T-helper 1 cell treated with Interleukin-12 subunit alpha and Interleukin-12 subunit beta and Interleukin-4 antibody, amounts not matched to agents 30 μg/mL and 1 μg/mL, for 36 hours (primary cell): ENCODE measurements at regions not wholly inside any gene's neighbourhood (a gene's known extent, or its start where the extent isn't known, plus 50 kb on each side); places are given as distances from the start of the nearest gene placed in this dataset.

Experiments
- H3K27ac Mint-ChIP-seq: one replicate; pipeline ENCODE4 v1.8.0; 2021; ENCODE audit warnings: mild to moderate bottlenecking, mixed read lengths
- H3K27me3 Mint-ChIP-seq: one replicate; pipeline ENCODE4 v1.8.0; 2021; ENCODE audit warnings: low read depth, mixed read lengths
- H3K36me3 Mint-ChIP-seq: one replicate; pipeline ENCODE4 v1.8.0; 2021; ENCODE audit warnings: low read depth, mixed read lengths
- H3K4me1 Mint-ChIP-seq: one replicate; pipeline ENCODE4 v1.8.0; 2021; ENCODE audit warnings: low read depth, mixed read lengths
- H3K4me3 Mint-ChIP-seq: one replicate; pipeline ENCODE4 v1.8.0; 2021; ENCODE audit warnings: mild to moderate bottlenecking, moderate library complexity, mixed read lengths
- H3K9me3 Mint-ChIP-seq: one replicate; pipeline ENCODE4 v1.8.0; 2021; ENCODE audit warnings: mixed read lengths

DNA sequence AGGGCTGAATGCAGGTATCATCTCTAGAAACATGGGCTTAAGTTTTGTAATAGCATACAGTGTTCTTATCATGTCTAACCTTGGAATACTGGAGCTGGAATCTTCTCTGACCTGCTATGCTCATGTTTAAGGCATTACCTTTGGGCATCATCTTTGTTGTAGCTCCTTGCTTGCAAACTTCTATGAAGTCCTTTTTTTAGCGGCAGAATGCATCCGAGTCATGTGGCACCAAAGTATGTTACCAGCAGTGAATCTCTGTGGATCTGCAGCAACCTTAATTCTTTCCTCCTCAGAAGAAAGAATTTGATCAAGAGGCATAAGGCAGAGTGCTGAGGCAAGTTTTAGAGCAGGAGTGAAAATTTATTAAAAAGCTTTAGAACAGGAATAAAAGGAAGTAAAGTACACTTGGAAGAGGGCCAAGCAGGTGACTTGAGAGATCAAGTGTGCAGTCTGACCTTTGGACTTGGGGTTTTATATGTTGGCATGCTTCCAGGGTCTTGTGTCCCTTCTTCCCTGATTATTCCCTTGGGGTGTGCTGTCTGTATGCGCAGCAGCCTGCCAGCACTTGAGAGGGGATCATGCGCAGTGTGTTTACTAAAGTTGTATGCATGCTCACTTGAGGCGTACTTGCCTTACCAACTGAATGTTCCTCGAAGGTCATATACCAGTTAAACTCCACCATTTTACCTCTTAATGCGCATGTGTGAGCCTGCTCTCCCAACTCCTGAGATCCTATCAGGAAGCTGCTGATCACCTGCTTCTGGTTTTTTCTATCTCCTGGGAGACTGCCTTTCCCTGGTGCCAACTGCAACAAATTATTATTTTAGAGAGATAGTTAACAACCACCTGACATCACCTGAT is 115.5 kb downstream of the LACC1 start:
- H3K9me3 Mint-ChIP-seq, result peaks cover 5% of the 10 kb centered on the region
- H3K4me1 Mint-ChIP-seq, result no peaks in the 10 kb centered on the region
- H3K4me3 Mint-ChIP-seq, result no peak overlapping the region
- peaks cover 12% of the 10 kb centered on the region for H3K27me3 Mint-ChIP-seq
- H3K36me3 Mint-ChIP-seq, result no peaks in the 10 kb centered on the region
- H3K27ac Mint-ChIP-seq, result no peak overlapping the region

DNA sequence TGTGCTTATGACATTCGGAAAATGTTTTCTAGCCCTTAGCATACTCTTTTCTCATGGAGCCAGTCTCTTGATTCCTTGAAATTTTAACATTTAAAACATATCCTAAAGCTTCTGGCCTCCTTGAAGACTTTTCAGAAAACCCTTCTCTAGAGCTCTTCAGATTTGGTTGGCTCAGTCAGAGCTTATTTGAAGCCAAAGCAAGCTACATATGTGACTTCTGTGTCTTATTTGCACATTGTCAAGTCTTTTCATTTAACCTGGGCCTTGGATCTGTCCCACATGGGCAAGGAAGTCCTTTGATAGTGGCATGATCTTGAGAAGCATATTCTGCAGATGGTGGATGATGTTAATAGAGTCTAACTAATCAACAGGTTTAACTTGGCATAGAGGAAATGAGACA is 116.5 kb downstream of the LACC1 start:
- Mint-ChIP-seq H3K9me3 (peaks cover 5% of the 10 kb centered on the region), H3K27ac (no peak overlapping the region), H3K36me3 (no peaks in the 10 kb centered on the region), H3K4me3 (no peak overlapping the region), H3K27me3 (peaks cover 12% of the 10 kb centered on the region), H3K4me1 (no peaks in the 10 kb centered on the region)

DNA sequence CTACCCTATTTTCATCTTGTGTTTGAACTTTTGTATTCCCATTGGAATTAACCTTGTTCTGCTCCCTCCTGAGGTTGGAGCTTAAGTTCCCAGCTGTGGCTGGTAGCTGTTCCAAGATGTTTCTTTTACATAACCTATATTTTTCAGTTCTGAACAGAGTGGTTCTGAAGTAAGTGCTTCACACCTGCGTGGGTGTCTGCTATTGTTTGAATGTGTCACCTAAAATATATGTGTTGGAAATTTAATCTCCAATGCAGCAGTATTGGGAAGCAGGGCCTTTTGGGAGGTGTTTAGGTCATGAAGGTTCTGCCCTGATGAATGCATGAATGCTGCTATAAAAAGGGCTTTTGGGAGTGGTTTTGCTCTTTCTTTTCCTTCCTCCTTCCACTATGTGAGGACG is 123.8 kb downstream of the LACC1 start:
- Mint-ChIP-seq H3K9me3 (no peaks in the 10 kb centered on the region), H3K27ac (no peak overlapping the region), H3K27me3 (no peaks in the 10 kb centered on the region), H3K36me3 (no peaks in the 10 kb centered on the region), H3K4me1 (no peaks in the 10 kb centered on the region), H3K4me3 (no peak overlapping the region)

DNA sequence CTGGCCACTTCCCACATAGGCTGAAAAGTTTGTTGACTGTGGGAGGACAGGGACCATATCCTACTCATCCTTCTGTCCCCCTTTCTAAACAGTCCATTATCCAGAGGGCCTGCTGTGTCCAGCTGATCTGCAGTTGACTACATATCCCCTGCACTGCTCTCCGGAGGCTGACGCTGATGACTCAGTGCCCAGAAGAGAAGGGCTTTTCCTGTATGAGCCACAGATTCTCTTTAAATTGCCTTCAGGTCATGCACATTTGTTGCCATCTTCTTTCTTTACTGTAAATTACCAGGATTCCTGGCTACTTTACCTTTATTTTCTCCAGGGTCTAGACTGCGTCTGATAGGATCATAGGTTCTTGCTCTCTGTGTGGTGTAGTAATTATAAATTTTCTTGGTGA is 125.2 kb downstream of the LACC1 start:
- H3K27me3 Mint-ChIP-seq, result no peaks in the 10 kb centered on the region
- H3K36me3 Mint-ChIP-seq, result no peaks in the 10 kb centered on the region
- H3K9me3 Mint-ChIP-seq, result no peaks in the 10 kb centered on the region
- H3K4me1 Mint-ChIP-seq, result no peaks in the 10 kb centered on the region
- H3K27ac Mint-ChIP-seq, result no peak overlapping the region
- H3K4me3 Mint-ChIP-seq, result no peak overlapping the region

DNA sequence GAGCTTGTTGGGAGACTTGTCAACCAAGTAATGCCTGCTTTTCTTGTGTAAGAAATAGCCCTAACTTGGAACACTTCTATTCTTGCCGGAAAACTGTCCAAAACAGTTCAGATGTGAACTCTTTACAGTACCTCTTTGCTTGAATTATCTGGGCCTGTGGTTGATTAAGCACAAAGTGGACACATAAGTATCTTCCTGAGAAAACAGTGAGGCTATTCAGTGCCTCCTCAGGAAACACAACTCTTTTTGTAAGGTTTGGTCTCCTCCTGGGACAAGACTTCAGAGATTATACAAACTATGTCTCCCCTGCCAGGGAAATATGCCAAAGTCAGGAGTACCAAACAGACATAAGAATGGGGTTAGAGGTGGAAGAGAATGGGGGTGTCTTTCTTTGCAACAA is 127.7 kb downstream of the LACC1 start:
- Mint-ChIP-seq H3K4me1 (no peaks in the 10 kb centered on the region), H3K4me3 (no peak overlapping the region), H3K27ac (no peak overlapping the region), H3K9me3 (no peaks in the 10 kb centered on the region), H3K36me3 (no peaks in the 10 kb centered on the region), H3K27me3 (no peaks in the 10 kb centered on the region)

DNA sequence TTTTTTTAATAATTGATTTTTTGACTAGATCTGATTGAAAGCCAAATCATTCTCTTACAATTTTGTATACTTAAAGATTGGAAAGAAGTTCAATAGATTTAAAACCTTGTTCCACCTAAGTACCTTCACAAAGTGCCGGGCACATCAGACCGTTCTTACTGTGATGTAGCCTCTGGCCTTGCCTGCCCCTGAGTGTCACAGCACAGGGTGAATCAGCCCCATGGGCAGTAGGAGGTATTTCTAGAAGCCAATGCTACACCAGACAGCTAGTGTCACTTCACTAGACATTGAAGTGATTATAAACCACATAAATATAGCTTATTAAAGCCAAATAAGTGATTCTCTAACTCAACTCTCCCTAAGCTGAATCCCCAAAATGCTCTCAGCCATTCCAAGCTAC is 131.3 kb downstream of the LACC1 start:
- no peaks in the 10 kb centered on the region for H3K4me1 Mint-ChIP-seq
- no peak overlapping the region for H3K4me3 Mint-ChIP-seq
- H3K27me3 Mint-ChIP-seq, result no peaks in the 10 kb centered on the region
- no peaks in the 10 kb centered on the region for H3K36me3 Mint-ChIP-seq
- no peaks in the 10 kb centered on the region for H3K9me3 Mint-ChIP-seq
- H3K27ac Mint-ChIP-seq, result no peak overlapping the region

DNA sequence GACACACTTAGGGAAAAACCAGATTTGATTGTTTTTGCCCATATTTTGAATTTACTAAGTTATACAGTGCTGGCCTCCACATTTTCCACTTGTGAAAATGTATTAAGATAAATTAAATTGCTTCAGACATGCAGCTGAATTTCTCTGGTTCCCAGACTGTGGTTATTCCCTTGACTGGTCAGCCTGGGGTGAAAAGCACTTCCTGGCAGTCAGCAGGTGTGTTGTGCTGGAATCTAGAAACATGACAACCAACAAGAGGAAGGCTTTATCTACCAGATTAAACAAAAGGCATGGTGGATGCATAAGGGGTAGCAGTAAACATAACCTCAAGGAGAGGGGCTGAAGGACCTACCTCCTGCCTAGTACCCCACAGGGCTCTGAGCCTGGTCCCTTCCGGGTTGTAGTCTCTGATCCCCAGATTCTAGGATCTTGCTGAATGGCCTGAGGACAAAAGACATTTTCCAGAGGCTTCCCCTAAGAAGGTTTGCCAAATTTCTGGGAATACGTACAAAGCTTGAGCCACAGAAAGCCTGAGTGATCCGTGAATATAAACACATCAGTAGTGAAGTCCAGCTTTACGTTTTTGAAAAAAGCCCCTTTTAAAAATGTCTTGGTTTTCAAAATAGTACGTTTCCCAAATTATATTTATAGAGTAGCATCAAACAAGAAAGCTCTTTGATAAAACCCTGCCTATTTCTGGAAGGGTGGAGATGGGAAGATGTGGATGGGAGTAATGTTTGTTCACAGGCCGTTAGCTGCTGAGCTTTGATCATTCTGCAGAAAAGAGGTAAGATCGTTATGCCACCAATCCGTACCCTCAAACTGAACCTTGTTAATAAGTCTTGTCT is 133.4 kb downstream of the LACC1 start:
- no peaks in the 10 kb centered on the region for H3K36me3 Mint-ChIP-seq
- no peak overlapping the region for H3K4me3 Mint-ChIP-seq
- no peaks in the 10 kb centered on the region for H3K27me3 Mint-ChIP-seq
- no peaks in the 10 kb centered on the region for H3K9me3 Mint-ChIP-seq
- no peak overlapping the region for H3K27ac Mint-ChIP-seq
- H3K4me1 Mint-ChIP-seq, result peaks cover 7% of the 10 kb centered on the region

DNA sequence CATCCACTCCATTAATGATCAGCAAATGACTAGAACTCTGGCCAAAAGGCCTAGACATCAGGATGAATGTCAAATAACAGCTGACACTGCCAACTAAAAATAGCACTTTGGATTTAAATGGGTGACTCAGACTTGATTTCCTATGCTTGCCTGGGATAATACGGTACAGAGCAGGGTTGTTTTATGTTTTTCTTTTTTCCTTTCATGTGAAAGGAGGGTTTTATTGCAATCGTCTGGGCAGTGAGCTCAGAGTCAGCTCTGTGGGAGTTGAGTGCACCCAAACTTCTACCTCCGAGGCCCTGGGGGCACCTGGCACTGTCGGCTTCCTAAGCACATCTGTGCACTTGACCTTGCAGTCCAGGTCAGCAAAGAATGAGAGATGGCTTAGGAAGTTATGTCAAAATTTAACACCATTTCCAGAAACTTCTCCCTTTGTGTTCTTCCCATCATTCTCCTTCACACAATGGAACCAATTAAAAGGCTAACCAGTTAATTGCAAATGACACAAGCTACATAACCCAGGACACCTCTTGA is 134.1 kb downstream of the LACC1 start:
- peaks cover 8% of the 10 kb centered on the region for H3K4me1 Mint-ChIP-seq
- no peaks in the 10 kb centered on the region for H3K36me3 Mint-ChIP-seq
- no peak overlapping the region for H3K4me3 Mint-ChIP-seq
- H3K27ac Mint-ChIP-seq, result no peak overlapping the region
- H3K27me3 Mint-ChIP-seq, result no peaks in the 10 kb centered on the region
- H3K9me3 Mint-ChIP-seq, result no peaks in the 10 kb centered on the region

DNA sequence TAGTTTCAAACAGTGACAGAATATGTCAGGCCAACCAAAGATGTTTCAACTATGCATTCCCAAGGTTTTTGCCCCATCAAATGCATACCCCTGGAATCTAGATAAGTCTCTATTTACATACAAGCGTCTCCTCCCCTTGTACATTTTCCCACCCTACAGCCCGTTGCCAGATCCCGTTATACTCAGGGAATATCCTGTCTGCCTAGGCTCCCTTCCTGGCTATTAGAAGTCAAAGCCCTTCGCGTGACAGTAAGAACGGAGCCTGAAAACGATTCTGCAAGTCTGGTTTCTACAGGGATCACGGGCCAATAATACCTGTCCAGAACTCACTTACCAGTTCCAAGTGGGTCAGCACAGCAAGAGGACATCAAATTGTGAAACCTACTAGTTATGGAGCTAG is 134.8 kb downstream of the LACC1 start:
- Mint-ChIP-seq H3K4me3 (no peak overlapping the region), H3K27me3 (no peaks in the 10 kb centered on the region), H3K36me3 (no peaks in the 10 kb centered on the region), H3K27ac (no peak overlapping the region), H3K4me1 (peaks cover 8% of the 10 kb centered on the region), H3K9me3 (no peaks in the 10 kb centered on the region)

DNA sequence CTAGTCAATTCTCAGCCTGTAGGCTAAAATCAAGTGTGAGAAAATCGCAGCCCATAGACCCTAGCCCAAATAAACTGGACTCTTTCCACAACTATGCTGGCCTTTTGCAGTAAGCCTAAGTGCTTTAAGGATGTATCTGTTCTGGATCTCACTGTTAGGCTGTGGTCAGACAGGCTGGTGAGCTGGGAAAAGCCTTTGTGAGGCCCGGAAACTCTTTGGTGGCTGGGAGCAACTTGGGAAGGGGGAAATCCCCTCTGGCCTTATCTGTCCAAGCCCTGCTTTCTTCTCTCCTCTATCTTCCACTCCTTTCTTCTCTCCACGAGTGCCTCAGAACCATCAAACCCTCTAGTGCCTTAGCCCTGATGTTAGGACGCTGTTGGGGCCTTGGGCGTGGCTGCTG is 135.4 kb downstream of the LACC1 start:
- Mint-ChIP-seq H3K4me1 (peaks cover 8% of the 10 kb centered on the region), H3K9me3 (no peaks in the 10 kb centered on the region), H3K36me3 (no peaks in the 10 kb centered on the region), H3K27ac (no peak overlapping the region), H3K4me3 (no peak overlapping the region), H3K27me3 (no peaks in the 10 kb centered on the region)

DNA sequence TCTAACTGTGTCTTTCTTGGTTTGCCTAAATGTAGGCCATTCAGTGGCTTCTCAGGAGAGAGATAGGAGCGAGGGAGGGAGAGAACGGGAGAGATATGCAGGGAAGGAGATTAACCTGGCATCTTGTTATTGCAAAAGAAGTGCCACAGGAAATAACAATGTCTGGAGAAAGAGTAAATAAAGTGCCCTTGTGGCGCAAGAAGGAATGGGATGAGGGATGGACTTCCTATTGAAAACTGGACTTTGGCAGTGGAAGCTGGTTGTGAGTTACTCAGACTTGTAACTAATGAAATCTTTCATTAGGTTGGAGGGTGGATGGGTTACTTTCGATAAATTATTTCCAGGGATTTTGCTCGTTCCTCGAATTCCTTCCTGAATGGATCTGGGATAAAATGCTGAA is 136.1 kb downstream of the LACC1 start:
- Mint-ChIP-seq H3K4me3 (no peak overlapping the region), H3K9me3 (no peaks in the 10 kb centered on the region), H3K4me1 (peaks cover 8% of the 10 kb centered on the region), H3K36me3 (no peaks in the 10 kb centered on the region), H3K27me3 (no peaks in the 10 kb centered on the region), H3K27ac (no peak overlapping the region)

DNA sequence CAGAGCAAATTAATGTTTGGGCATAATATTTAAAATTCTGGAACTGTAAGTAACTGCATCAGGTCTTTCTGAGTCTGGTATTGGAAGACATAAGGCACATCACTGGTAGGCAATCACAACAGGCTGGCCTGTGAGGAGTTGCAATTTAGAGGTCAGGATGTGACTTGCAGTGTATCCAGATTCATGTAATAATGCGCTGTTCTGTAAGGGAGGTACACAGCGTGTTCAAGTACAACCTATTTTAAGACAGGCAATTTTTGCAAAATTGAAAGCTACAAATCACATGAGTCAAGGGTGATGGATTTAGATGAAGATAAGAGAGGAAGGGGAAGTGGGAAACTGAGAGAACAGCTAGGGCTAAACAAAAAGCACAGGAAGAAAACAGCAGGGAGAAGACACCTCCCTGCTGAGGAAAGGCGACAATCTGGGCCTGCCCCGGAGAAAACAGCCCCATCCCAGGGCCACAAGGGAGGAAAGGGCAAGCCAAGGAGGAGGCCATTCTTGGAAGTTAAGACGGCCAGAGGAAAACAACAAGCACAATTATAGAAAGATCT is 138.1 kb downstream of the LACC1 start:
- H3K9me3 Mint-ChIP-seq, result no peaks in the 10 kb centered on the region
- H3K27me3 Mint-ChIP-seq, result no peaks in the 10 kb centered on the region
- no peak overlapping the region for H3K4me3 Mint-ChIP-seq
- H3K27ac Mint-ChIP-seq, result no peak overlapping the region
- H3K36me3 Mint-ChIP-seq, result no peaks in the 10 kb centered on the region
- H3K4me1 Mint-ChIP-seq, result peaks cover 8% of the 10 kb centered on the region

DNA sequence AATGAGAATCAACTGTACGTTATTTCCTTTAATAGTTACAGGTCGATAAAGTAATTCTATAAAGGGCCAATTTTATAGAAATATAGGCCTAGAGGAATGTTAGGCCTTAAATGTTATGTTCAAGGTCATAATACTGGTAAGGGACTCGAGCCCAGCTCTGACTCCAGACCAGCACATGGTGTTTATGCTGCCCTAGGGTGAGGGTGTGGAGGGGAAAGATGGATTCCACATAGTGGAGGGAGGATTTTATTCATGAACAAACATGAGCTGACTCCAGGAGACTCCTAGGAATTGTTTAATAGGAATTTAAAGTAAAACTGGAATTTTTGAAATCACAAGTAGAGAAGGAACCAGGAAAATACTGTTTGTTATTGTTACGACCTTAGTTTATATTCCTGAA is 139.9 kb downstream of the LACC1 start:
- no peak overlapping the region for H3K4me3 Mint-ChIP-seq
- H3K27me3 Mint-ChIP-seq, result peaks cover 4% of the 10 kb centered on the region
- H3K4me1 Mint-ChIP-seq, result peaks cover 8% of the 10 kb centered on the region
- H3K9me3 Mint-ChIP-seq, result no peaks in the 10 kb centered on the region
- H3K27ac Mint-ChIP-seq, result no peak overlapping the region
- H3K36me3 Mint-ChIP-seq, result no peaks in the 10 kb centered on the region

DNA sequence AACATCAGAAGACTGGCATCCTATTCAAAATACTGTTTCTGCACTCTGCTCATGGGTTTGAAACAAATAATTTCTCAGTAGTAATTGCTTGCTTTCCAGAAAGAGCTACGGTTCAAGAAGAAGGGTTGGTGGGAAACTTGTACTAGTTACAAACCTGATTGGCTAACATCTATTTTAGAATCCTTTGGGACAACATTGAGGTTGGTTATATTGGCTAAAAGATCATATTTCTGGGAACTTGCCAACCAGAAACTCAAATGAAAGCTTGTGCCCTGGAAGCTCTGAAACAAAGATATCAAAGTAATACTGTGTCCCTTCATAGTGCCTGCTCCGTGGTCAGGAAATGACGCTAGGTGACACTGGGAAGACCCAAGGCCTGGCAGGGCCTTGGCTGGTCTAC is 141.7 kb downstream of the LACC1 start:
- Mint-ChIP-seq H3K4me1 (peaks cover 8% of the 10 kb centered on the region), H3K27ac (no peak overlapping the region), H3K36me3 (no peaks in the 10 kb centered on the region), H3K27me3 (peaks cover 10% of the 10 kb centered on the region), H3K4me3 (no peak overlapping the region), H3K9me3 (no peaks in the 10 kb centered on the region)

DNA sequence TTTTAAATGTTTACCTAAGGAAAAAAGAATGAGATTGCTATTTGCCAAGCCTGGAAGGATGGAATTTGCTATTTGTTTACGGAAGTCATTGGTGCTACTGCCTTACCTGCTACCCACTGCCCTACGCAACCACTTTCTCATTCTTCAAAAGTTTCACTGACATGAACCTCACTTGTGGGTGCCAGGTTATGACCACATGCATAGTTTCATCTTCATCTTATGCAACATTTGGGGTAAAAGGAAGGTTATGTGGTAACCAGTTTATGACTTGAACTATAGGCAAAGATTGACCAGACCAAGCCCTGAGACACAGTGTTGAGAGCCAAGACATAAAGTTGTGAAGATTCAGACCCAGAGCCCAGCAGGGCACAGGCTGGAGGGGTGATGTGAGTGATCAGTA is 142.5 kb downstream of the LACC1 start:
- H3K27ac Mint-ChIP-seq, result no peak overlapping the region
- no peak overlapping the region for H3K4me3 Mint-ChIP-seq
- peaks cover 8% of the 10 kb centered on the region for H3K4me1 Mint-ChIP-seq
- peaks cover 10% of the 10 kb centered on the region for H3K27me3 Mint-ChIP-seq
- H3K9me3 Mint-ChIP-seq, result no peaks in the 10 kb centered on the region
- no peaks in the 10 kb centered on the region for H3K36me3 Mint-ChIP-seq
